HG03439 (cell line): ENCODE measurements at regions not wholly inside any gene's neighbourhood (a gene's known extent, or its start where the extent isn't known, plus 50 kb on each side); places are given as distances from the start of the nearest gene placed in this dataset.
"Not testable (repeated sequence)": the region's sequence is repeated elsewhere in the genome, so short reads cannot be mapped to it uniquely, and the experiment has no call there.

Experiments
- ATAC-seq: cut with Tn5 transposase; IDR thresholded peaks from one replicate; pipeline ENCODE4 v1.9.1; 2021; ENCODE audit warnings: mild to moderate bottlenecking, moderate library complexity; ENCODE audit not compliant: unreplicated experiment

DNA sequence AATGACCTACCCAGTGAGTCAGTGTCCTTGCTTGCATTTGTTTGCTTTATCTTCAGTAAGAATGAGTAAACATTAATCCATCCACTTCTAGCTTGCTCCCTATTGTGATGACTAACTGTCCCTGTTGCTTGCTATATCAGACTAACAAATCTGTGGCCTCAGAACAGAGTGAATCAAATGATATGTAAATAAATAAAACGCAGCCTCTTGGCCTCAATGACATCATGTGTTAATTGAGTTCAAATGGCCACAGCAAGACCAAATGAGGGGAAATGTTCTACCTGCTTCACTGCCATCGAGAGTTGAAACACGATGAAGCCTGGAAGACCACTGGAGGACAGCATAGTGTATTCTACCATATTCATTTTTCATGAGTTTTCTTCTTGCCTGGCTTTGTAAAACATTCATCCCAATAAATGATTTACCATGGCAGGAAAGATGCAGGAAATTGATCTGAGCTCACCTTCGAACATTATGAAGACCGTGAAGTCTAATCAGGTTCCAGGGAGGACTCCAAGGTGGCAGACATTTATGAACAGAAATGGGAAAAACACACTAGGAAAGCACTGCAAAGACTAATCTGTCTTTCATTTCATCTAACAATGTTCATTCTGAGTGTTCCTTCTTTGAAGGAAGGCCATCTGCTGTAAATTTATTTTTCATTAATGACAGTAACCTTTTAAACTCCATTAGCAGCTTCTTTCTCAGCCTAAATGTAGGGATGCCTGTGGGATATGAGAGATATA lies 1144.5 kb downstream of the TUSC7 start:
- ATAC-seq, result no peak

DNA sequence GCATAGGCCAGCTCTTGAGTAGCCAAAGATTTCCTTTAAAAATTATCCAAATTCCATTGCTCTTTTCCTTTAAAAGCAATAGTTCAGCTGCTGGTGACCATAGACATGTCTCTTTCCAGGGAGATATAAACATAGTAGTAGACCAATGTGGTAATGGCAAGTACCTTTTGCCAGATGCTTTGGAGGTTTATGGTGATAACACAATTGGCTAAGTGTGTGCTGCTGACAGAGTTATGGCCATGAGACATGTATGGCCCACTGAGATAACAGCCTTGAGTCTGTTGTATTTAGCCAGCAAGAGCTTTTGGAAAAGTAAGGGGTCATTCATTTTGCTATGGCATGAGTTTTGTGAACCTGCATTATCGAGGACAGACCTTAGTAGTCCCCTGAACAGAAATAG lies 1146.8 kb downstream of the TUSC7 start:
- ATAC-seq, result no peak

DNA sequence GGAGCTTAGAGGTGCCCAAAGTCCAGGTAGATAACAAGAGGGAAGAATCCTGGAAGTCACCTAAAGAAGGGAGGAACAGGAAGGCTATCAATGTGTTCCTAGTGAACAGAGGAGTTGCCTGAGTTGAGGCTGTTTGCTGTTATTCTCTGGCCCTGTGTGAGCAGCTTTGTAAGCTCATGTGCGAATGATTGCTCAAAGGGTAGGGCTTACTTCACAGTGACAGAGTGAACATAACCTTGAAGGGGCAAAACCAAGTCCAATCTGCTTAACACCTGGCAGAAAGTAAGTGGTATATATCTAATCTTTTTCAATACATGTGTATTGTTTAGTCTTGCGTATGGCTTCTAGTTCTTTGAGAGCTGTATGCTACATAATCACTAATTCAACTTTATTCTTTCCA lies 1153.6 kb downstream of the TUSC7 start:
- ATAC-seq, result no peak

DNA sequence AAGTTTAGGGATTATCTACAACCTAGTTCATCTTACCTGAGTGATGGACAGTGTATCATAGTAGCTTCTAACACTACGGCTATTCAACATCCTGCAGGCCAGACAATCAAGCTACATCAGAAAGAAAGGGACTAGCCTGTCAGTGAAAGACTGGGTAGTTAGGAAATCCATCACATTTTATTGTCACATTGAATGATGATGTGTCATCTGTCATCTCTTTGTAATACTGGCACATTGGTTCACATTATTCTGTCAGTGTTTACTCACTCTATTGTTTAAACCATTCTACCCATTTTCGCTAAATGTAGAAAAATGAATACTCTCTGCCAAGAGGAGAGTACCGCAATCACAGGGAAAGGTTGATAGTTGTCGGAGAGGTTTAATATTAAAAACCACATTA lies 1155.8 kb downstream of the TUSC7 start:
- no peak for ATAC-seq

DNA sequence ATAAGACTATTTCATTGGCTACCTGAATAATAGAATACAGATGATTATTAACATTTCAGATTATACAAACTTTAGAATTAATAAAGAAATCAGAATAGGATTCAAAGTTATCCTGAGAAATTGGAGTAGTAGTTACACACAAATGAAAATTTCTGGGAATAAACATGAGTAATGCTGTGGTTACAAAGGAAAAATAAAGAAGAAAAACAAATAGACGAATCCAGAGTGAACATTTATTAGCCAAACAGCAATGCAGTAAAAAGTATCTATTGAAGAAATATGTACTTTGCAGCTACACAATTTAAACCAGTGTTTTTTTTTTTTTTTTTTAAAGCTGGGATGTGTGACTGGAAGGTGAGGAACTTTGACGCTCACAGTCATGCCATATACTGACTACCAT lies 1159.2 kb downstream of the TUSC7 start:
- no peak for ATAC-seq

DNA sequence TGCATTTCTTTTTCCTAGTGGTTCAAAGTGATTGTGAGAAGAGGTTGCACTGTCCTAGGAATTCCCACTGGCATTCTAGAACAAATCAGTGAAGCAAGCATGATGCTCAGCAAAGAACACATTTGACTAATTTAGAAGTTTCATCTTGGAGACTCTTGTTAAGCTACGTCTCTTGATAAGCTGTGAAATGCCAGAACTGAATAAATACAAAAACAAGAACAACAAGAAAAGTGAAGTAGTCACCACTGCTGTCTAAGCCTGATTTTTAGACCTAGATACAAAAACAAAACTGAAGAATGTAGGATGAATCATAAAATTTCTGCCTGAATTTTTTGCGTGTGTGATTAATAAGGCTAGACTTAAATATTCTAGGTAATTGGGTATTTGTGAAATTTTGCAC lies 1162.4 kb downstream of the TUSC7 start:
- ATAC-seq, result no peak

DNA sequence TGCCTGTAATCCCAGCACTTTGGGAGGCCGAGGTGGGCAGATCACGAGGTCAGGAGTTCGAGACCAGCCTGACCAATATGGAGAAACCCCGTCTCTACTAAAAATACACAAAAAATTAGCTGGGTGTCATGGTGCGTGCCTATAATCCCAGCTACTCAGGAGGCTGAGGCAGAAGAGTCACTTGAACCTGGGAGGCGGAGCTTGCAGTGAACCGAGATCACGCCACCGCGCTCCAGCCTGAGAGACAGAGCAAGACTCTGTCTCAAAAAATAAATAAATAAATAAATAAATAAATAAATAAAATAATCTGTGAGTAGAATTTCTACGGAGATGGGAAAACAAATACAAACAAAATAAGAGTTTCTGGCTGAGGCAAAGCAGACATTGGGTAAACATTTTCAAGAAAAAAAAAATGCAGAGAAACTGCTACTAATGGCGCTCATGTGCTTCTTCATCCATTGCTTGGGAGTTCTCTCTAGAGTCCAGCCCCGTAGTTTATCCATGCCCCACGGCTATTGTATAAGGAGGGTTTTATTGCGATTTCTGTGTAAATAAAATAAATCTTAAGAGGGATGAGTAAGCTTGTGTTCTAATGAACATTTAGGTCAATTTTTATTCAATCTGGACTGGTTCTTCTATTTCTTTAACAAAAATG lies 1161.9 kb downstream of the IGSF11 start:
- not testable (repeated sequence) for ATAC-seq

DNA sequence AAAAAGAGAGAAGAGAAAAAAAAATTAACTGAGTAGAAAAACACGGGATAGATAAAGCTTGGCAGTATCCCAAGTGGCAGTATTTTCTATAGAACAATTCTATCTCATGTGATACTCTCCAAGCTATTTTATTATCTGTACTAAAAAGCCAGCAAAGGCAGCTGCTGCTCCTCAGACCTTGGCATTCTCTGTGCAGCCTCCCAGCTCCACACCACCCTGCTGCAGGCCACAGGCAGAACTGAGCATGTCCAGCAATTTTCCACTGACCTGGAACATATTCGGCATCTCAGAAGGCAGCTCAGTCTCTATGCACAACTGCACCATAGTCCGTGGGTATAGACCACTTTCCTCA lies 1161.4 kb downstream of the IGSF11 start:
- ATAC-seq, result no peak

DNA sequence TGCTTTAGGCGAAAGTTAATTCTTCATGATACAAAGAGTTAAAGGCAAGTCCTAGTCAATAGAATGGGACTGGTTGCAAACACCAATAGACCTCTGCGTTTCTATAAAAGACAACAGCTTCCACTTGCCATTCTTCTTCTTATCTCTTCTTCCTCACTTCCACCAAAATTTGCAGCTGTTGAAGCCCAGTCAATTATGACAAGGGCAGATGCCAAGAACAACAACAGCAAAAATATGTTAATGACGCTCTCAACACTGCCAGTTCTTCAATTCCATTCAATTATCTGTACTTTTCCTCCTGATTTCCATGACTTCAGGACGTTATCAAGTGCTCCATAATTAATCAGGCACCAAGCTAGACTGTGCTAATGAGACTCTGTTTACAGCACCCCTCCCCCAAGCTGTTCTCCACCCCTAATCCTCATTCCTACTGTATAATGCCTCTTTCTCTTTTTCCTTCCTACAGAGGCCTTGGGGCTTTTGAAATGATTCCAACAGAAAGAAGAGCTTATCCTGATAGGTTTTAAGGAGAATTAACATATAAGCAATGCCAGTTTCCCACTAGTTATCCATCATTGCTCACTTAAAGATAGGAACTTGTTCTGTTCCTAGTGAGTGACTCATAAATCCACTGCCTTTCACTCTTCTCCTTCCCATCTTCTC lies 1160.5 kb downstream of the IGSF11 start:
- ATAC-seq, result no peak

DNA sequence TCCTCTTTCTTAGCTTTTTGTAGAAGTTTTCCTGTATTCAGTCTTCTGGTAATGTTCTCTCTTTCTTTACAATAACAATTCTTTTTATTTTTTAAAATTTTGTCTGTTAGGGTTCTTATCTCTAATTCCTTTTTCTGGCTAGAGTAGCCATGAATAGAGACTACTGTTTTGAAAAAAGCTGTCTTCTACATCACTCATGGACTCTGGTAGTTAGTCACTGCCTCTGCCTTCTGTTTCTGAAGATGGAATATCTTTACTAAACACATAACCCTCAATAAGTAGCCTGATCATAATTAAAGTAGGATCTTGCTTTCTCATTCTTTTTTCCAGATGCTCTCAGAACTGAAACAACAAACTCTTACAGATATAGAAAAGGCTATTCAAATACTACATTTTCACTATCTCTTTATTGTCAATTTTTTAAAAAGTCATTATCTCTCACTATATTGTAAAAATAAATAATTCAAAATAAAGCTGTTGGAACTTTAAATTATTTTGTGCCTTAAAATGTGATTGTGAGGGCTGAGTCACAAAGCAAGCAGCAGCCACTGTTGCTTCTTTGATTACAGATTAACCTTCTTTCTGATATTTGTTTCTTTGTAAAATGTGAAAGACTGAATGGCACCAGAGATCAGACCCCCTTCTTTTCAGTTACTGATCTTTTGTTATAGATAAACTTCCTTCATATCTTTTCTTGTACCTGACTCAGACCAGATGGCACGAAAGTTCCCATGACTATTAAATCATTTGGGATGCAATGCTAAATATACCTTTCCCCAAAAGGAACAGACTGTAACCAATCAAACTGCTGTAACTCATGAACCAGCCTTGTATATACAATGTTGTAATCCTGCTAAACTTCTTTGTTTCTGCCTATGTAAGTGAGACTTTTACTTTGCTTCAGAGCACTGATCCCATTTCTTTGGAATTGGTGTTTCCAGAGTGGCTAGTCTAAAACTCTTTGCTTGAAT lies 1159.5 kb downstream of the IGSF11 start:
- ATAC-seq, result no peak

DNA sequence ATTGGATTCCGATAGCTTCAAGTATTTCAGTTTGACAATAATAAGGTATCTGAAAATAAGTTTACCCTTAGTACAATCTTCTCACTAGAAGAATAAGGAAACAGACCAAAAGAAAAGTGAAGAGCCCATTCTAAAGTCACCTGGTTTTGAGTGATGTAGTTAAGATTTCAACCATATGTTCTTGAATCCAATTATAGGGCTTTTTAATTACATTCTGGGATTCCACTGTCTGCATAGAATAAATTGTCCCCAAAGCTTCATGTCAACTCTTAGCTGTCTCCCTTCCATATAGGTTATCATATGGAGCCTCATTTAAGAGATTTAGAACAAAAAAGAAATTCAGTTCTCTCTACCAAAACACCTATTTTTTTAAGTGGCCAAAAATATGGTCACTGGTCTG lies 1158.8 kb downstream of the IGSF11 start:
- no peak for ATAC-seq

DNA sequence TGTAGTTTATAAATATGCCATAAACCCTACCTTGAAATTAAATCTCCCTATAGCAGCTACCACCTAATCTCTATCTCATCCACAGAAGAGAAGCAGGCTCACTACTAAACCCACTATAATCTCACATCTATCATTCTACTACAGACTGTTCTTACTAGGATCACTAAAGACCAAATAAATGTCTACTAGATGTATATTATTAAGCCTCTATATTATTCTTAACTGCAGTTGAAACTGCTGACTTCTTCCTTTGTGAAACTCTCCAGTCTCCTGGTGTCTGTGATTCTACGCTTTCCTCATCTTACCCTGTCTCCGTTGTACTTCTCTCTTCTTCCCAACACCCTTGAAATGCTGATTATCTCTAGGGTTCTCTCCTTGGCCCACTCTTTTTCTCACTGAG lies 1154.0 kb downstream of the IGSF11 start:
- ATAC-seq, result no peak

DNA sequence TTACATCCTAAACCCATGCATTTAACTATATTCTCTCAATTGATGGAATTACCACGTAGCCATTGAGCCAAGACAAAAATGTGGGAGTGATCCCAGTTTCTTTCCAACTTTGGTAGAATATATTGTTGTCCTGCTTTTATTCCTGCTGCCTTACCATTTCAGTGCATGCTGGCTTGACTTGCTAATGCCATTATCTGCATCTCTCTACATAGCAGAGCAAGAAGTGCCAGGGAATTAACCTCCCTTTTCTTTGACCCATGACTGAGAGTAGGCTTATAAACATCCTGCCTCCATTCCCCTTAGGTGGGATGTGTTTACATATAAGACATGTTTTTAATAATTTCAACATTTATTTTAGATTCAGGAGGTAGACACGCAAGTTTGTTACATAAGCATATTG lies 1153.4 kb downstream of the IGSF11 start:
- no peak for ATAC-seq

DNA sequence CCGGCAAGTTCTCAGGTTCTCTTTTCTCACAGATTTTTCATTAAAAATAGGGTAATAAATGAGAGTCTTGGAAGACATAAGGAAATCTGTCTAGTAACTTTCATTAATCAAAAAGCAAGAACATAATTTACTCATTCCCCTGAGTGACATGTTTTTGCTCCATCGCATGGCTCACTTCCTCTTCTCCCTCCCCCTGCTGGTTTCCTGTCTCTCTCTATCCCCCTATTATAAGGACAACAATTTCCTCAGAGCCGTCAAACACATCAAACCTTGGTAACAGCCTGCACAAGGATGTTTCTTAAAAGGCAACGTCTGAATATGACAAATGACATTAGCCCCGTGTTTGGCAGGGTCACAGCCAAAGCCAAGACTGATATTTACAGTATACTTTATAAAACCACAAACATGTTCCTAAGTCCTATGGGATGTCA lies 1149.6 kb downstream of the IGSF11 start:
- ATAC-seq, result no peak

DNA sequence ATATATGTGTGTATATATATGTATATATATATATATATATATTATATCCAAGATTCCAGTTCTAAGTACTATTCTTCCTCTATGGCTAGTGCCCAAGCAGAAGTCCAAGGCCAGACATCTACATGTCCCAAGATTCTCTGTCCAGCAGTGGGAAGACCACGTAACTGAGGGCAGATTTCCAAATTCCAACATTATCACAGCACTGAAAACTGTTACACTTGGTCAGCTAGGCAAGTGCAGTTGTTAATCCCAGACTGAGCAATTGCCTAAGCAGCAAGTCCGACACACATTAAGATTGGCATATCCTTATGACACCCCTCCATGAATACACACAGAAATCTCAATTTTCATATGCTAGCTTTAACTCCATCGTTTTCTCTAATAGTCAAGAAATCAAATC lies 1148.5 kb downstream of the IGSF11 start:
- no peak for ATAC-seq

DNA sequence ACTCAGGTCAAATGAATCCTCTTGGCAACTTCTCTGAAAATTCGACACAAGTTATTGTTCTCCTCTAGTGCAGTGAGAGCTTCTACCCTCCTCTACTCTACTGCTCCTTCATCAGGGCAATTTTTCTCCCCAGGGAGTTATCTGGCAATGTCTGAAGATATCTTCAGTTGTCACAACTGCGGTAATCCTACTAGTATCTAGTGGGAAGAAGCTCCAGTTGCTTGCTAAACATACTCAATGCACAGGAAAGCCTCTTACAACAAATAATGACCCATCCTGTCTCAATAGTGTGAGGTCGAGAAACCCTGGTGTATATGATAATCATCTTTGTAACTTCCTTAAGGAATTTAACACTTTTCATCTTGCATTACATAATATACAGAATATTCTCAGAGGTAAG lies 1147.6 kb downstream of the IGSF11 start:
- ATAC-seq, result no peak

DNA sequence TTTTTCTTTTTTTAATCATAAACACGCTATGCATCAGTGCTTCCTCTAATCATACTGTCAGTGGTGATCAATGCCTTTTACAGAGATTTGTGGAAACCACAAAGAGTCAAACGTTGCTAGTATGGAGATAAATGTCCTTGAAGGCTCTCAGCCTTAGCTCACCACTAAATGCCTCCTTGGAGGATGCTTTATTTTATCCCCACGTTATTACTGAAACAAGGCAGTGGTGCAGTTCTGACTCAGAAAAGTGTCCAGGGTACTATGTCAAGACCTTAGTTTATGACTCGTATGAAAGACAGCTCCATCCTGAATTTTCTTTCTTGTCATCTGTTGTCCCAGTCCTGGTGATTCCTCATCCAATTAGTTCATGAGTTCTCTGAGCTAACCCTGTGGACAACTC lies 1146.7 kb downstream of the IGSF11 start:
- ATAC-seq, result no peak

DNA sequence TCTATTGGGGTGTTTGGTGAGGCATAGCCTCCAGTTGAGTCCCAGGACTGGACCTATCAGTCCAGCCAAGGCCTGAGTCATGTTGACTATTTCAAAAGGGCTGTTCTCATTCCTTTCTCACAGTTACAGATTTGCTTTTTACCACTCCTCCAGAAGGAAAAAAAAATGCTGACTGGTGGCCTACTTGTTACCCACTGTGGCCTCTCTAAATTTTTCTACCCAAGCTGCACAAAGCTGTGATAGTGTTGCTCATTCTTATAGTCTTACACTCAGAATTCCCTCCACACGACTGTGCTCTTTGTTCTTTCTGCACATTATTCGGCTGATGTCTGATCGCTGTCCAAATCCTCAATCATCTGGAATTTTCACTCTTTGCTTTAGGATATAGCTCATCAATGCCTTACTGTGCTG lies 1142.2 kb downstream of the IGSF11 start:
- ATAC-seq, result no peak

DNA sequence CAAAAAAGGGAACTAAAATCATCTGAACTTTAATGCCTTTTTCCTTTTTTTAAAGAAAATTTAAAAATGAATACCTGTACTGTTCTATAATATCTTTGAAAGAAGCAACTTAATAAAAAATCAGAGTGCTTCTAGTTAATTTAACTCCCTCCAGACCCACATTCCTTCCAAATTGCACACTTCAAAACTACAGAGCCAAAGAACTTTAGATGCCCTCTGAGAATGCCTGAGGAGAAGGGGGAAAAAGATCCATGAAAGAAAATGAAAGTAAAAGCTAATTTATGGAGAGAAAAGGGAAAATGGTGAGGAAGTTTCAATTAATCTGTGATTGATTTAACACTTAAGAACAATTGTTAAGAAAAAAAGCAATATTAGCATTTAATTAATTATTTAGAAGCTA lies 1141.6 kb downstream of the IGSF11 start:
- no peak for ATAC-seq

DNA sequence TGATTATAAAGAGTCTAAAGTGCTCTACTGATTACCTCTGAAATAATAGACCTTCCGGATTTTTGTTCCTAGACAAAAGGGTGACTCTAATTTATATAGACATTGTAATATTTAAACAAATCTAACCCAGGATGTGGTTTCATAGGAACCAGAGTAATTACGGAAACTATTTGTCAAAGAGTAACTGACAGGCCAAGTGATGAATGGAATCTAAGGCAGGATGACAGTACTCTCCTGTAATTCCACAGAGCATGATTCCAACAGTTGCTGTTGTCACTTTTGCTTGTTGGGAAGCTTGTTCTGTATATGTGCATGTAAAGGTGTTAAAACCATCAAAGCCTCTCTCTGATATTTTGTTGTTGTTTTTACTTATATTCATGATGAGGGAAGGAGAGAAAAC lies 1141.0 kb downstream of the IGSF11 start:
- ATAC-seq, result no peak
